NCI-H1092 treated with DMSO at 0.1 percent for 48 hours (cell line): ENCODE measurements at regions not wholly inside any gene's neighbourhood (a gene's known extent, or its start where the extent isn't known, plus 50 kb on each side); places are given as distances from the start of the nearest gene placed in this dataset.

Experiments used
- DNase-seq: peaks from one replicate; lab custom pipeline; 2025; lab: John Stamatoyannopoulos, UW

DNA sequence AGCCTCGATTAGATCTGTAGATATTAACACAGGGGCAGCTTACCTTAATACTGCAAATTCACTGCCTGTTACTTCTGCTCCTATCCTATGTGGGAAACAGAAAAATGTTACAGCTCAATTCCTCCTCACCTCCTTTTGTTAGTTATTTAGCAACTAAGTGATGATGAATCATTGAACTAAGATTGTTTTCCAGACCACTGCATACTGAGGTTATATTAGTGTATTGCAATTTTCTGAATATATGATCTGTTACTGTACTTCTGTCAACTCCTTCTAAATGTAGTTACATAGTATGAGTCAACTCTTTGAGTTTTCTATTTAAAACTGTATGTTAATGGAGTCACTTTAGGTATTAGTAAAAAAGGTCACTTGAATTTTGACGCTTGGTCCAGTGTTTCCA, 331.5 kb upstream of the SLCO3A1 start:
- DNase-seq, result no peak

- DNase-seq, result peak; percentile 50
Measured at GRCh38 chr15:91522605-91523332, 330.7 kb upstream of the SLCO3A1 start.

DNA sequence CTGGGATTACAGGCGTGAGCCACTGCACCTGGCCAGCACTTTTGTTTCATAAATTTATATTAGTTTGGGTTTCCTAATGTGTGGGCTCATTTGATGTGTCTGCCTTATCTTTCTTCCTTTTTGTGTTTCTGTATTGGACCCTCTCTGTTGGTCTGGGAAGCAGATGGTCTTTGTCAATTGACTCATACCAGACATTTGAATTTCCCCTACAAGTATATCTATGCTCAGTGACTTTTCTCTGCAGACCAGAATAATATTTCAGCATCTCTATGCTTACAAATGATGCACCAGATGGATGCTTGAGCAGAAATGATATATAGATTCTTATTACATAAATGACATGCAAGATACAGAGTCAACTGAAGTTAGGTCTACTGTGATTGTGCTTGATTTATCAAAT, 329.9 kb upstream of the SLCO3A1 start:
- DNase-seq, result no peak

DNA sequence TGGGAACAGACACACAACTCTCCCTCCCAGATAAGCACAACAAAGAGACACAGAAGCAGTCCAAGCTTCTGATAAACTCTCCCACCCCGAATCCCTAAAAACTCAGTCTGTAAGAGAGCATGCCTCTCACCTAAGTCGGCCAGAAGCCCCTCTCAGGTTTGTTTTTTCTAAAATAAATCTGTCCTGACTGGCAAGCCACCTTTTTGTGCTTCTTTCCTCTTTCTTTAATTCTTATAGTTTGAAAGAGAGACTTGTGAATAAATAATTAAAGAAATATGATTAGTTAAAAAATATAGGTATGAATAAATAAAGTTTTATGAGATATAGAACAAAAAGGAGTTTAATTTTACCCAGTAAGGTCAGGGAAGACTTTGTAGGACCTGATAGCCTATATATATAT, 329.0 kb upstream of the SLCO3A1 start:
- DNase-seq, result no peak

GRCh38 chr15:91525751-91526150, 327.8 kb upstream of the SLCO3A1 start:
- no peak for DNase-seq

DNA sequence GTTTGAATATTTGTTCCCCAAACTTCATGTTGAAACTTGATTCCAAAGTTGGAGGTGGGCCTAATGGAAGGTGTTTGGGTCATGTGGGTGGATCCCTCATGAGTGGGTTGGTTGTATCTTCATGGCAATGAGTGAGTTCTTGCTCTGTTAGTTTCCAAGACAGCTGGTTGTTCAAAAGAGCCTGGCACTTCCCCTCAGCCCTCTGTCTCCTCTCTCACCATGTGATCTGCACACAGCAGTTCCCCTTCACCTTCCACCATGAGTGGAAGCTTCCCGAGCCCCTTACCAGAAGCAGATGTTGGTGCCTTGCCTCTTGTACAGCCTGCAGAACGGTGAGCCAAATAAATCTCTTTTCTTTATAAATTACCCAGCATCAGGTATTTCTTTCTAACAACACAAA, 327.1 kb upstream of the SLCO3A1 start:
- no peak for DNase-seq

- DNase-seq, result peak; percentile 10
Measured at GRCh38 chr15:91528801-91529200, 324.7 kb upstream of the SLCO3A1 start.

DNA sequence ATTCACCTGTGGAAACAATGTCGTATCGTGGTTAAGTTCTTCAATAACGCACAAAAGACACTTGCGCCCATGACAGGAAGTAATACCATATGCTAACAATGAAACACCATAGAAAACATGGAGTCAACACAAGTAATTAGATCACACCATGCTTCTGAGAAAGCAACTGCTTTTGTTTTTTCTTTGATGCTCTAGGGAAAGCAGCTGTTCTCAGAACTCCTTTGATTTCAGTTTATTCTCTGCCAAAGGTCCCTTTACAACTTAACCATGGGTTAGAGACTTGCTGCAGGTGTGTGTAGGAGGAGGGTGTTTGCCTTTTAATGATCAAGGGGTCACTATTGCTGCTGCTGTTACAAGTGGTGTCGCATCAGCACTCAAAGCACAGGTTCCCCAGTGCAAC, 324.0 kb upstream of the SLCO3A1 start:
- DNase-seq, result no peak

- DNase-seq, result no peak
Measured at GRCh38 chr15:91530279-91530678, 323.2 kb upstream of the SLCO3A1 start.

GRCh38 chr15:91530956-91531582, 322.4 kb upstream of the SLCO3A1 start:
- no peak for DNase-seq

DNA sequence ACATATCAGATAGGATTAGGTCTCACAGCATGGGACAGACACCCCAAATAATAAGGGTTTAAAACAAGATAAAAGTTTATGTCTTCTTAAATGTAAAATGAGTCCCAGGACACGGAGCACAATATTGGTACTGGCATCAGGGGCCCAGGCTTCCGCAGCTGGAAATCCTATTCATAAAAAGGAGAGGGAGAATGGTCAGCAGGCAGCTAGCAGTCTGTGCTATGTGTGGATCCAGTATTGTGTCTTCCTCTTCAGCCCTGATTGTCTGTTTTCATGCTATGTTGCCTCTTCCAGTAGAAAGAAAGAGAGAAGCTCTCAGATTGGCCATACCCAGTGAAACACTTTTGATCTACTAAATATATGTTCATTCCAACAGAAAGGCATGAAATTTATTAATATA, 319.3 kb upstream of the SLCO3A1 start:
- no peak for DNase-seq

DNA sequence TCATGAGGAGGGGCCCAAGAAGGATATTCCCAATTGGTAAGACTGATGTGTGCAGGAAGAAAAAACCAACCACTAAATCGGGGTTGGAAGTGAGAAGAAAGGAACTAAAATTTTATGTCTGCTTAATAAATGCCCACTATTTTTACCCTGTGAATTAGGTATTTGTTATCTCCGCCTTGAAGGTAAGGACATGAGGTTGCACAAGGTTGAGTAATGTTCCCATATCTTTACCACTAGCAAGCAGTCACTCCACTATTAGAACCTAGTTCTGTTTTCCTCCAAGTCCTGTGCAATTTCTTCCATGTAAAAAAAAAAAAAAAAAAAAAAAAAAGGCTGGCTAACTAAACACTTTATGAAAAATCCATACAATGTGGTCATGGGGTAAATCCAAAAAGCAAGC, 318.5 kb upstream of the SLCO3A1 start:
- no peak for DNase-seq

GRCh38 chr15:91535856-91536500, 317.5 kb upstream of the SLCO3A1 start:
- no peak for DNase-seq

DNA sequence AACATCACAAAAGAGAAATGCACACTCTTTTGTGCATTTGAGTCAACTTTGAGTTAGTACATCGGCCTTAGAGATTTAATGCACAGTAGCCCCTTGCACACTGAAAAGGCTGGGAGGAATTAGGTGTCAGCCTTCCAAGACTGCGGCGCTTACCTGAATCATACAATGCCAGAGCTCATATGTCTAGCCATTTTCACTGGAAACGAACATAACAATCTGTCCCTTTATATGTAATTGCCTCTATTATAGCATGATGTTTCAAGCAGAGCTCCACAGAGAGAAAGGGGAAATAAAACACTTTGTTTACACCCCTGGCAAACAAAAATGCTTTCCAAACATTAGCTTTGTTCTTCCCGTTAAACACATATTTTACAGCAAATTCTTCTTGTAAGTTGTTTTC, 315.7 kb upstream of the SLCO3A1 start:
- peak; percentile 45 for DNase-seq

- no peak for DNase-seq
Measured at GRCh38 chr15:91538782-91539181, 314.7 kb upstream of the SLCO3A1 start.

GRCh38 chr15:91541286-91541685, 312.2 kb upstream of the SLCO3A1 start:
- DNase-seq, result no peak

- no peak for DNase-seq
Measured at GRCh38 chr15:91542226-91542625, 311.3 kb upstream of the SLCO3A1 start.

GRCh38 chr15:91547356-91547755, 306.2 kb upstream of the SLCO3A1 start:
- no peak for DNase-seq

DNA sequence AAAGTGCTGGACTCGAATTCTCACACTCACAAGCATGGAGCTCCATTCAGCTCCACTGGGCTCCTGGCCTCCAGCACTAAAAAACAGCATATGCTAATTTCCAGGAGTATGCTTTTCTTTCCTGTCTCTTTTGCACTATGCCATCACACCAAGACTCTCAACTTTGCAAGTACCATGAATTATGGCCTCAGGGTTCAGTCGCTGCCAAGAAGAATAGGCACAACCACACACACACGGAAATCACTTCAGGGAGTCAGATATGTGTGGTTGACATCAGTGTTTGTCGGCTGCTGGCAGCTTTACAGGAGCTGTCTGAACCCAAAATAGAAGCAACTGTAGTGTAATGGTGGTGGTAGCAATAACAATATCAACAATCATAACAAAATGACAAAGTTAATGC, 305.0 kb upstream of the SLCO3A1 start:
- no peak for DNase-seq

DNA sequence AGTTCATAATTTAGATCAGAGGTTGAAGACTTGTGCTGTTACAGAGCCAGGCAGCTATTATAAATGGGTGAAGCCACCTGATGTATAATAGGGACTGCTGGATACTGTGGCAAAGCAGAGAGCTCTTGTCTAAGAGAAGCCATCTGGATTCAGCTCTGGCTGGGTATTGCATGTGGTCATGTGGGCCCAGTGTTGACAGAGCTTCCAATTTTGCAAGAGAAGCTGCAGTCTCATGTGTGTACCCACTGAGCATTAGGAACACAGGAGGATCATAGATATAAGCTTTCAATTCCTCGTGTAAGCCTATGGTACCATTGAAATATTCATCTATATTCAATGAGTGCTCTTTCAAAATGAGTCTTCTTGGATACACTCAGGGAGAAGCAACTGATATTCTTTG, 303.9 kb upstream of the SLCO3A1 start:
- DNase-seq, result peak; percentile 13

DNA sequence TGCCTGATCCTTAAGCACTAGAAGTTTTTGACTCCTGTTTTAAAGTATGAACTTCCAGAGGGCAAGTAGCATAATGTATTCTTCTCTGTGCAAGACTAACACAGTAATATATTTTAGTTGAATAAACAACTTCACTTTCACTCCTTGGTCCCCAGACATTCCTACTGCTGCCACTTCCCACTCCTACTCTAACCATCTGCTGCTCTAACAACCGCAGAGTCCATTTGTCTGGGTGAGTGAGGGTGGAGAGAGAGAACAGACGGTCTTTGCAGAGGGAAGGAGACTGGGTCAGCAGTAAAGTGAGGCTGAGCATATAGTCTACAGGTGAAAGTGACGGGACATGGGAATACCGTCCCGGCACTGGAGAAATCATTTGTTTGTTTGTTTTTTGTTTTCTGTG, 301.0 kb upstream of the SLCO3A1 start:
- peak; percentile 64 for DNase-seq

- peak; percentile 94 for DNase-seq
Measured at GRCh38 chr15:91553196-91553854, 300.2 kb upstream of the SLCO3A1 start.

GRCh38 chr15:91555312-91555711, 298.2 kb upstream of the SLCO3A1 start:
- DNase-seq, result no peak
